GM18867 (cell line): ENCODE measurements at regions not wholly inside any gene's neighbourhood (a gene's known extent, or its start where the extent isn't known, plus 50 kb on each side); places are given as distances from the start of the nearest gene placed in this dataset.
"Not testable (repeated sequence)": the region's sequence is repeated elsewhere in the genome, so short reads cannot be mapped to it uniquely, and the experiment has no call there.

Experiments used
- ATAC-seq: cut with Tn5 transposase; IDR thresholded peaks from one replicate; pipeline ENCODE4 v1.9.1; 2021; ENCODE audit warnings: mild to moderate bottlenecking, moderate library complexity; ENCODE audit not compliant: unreplicated experiment

GRCh38 chr20:30386099-30386498, 871.4 kb upstream of the DEFB115 start:
- not testable (repeated sequence) for ATAC-seq

GRCh38 chr20:30387823-30388222, 869.6 kb upstream of the DEFB115 start:
- ATAC-seq, result not testable (repeated sequence)

DNA sequence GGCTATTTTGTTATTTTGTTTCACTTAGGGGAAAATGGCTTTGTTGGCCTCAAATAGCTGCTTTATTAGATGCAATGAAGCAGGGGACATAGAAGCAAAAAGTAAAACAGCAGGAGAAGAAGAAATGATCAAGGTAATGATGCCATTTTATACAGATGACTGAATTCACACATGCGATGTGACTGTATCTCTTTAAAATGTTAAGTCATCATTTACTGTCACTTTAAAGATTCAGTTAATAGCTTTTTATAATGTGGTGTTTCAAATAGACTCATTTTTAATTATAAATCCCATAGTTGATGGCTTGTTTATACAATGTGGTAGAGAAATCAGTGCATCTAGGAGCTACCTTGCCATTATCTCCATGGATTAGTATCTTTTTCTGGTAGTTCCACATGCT, 863.9 kb upstream of the DEFB115 start:
- not testable (repeated sequence) for ATAC-seq

DNA sequence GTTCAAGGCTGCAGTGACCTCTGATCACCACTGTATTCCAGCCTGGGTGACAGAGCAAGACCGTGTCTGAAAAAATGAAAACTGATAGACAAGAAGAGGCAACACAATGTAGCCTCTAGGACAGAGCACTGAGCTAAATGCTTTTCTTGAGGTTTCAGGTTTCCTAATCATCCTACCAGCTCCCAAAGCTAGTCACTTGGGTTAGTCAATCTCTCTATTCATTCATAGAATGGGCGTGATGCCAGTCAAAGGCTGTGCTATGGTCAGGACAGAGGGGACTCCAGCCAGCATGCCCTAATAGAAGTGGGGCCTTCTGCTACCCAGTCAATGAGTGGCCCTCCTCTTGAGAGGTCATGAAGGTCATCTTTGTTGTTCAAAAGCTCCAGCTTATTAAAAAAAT, 860.4 kb upstream of the DEFB115 start:
- not testable (repeated sequence) for ATAC-seq

GRCh38 chr20:30405061-30405460, 852.4 kb upstream of the DEFB115 start:
- ATAC-seq, result not testable (repeated sequence)

GRCh38 chr20:30405585-30405984, 851.9 kb upstream of the DEFB115 start:
- not testable (repeated sequence) for ATAC-seq

DNA sequence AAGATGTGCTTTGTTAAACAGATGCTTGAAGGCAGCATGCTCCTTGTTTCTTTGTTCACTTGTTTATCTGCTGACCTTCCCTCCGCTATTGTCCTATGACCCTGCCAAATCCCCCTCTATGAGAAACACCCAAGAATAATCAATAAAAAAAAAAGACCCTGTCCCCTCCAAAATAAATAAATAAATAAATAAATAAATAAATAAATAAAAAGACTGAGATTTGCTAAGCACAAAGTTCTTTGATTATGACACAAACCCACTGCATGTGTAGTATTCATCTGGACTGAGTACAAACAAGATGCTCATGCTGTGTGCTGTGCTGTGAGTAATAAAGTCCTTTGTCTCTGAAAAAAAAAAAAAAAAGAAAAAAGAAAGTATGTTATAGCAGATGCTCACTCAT, 851.1 kb upstream of the DEFB115 start:
- ATAC-seq, result not testable (repeated sequence)

- ATAC-seq, result no peak
Measured at GRCh38 chr20:30412972-30413371, 844.5 kb upstream of the DEFB115 start.

DNA sequence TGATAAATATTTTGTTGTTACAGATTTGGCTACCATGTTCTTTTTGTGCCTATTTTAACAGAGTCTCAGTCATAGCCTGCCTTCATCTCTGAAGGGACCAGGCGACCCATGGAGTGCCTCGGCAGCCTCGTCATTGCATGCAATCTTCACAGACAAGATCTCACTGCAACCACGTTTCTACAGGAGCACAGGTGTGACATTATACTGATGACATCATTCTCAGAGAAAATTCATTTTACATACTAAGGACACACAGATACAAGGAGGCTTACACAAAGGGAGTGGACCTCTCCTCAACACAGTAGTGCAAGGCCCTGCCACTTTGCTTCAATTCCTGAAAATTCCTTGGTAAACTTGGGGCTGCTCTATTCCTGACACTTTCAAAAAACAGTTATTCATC, 840.1 kb upstream of the DEFB115 start:
- not testable (repeated sequence) for ATAC-seq

DNA sequence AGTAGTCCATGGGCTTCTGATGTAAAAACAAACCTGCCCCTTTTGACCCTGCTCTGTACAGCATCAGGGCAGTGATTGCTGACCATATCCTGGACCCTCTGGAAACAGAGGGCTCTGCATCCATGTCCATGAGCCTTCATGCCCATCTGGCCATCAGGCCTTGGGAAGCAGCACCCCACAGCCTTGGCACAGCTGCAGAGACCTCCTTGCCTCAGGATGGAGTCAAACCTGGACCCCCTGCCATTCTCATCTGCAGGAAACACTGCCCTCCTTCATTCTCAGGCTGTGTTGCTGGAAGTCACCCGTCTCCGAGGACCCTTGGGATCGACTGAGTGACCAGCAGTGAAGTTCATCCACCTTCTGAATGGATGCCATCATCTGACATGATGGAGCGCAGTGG, 839.1 kb upstream of the DEFB115 start:
- not testable (repeated sequence) for ATAC-seq

DNA sequence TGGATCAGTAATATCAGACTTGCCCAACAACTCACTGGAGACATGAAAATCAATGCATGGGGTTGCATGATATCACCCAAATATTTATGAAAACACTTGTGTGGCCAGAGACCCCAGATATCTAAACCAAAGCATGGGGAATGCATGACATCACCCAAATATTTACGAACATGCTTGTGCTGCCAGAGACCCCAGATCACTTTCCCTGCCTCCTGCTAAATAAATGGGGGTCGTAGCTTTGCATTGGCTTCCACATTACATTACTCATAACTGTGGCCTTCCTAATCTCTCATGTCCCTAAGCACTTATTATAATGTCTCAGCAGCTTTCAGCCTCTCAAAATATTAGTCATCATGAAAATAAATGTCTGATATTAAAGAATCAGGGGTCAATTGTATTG, 838.0 kb upstream of the DEFB115 start:
- ATAC-seq, result no peak

- ATAC-seq, result not testable (repeated sequence)
Measured at GRCh38 chr20:30419871-30420420, 837.5 kb upstream of the DEFB115 start.
